B cell (primary cell): ENCODE measurements at regions not wholly inside any gene's neighbourhood (a gene's known extent, or its start where the extent isn't known, plus 50 kb on each side); places are given as distances from the start of the nearest gene placed in this dataset.

Experiments used
- ATAC-seq: fragments of 200-7000 bp; cut with Tn5 transposase; one replicate; pipeline ENCODE4 v1.10.0; 2021; ENCODE audit warnings: low read depth, mild to moderate bottlenecking, moderate number of reproducible peaks, moderate library complexity
- CTCF ChIA-PET: fragments of 350-600 bp; sonication (Branson Sonifier 250); formaldehyde crosslinking; loops from one replicate; lab custom pipeline; 2021; ENCODE audit warnings: antibody characterized with exemption, inconsistent platforms; lab: Charles Lee
- POLR2A ChIA-PET: fragments of 350-600 bp; sonication (Branson Sonifier 250); formaldehyde crosslinking; loops from one replicate; lab custom pipeline; 2021; ENCODE audit warnings: antibody characterized with exemption; lab: Charles Lee
- DNase-seq: peaks from one replicate; pipeline ENCODE4 v3.0.0; 2013
- H2AFZ ChIP-seq: 2 replicates; pipeline ENCODE4 v1.6.1; 2012; ENCODE audit warnings: mild to moderate bottlenecking, low read depth, low read length; ENCODE audit not compliant: insufficient read depth, poor library complexity, severe bottlenecking
- H3K27ac ChIP-seq, 2 donors: 1 replicate in 1 of 2; 2 replicates in 1 of 2; pipeline ENCODE4 v1.5.1; 2012 to 2013; ENCODE audit warnings: low read length in 2 of 2, mild to moderate bottlenecking in 2 of 2, moderate library complexity in 1 of 2
- H3K27me3 ChIP-seq, 4 experiments: fragments of 200-600 bp in 1 of 4; sonication (generic) in 1 of 4; replicated peaks in 1 of 4; 1 replicate in 2 of 4; 2 replicates in 2 of 4; pipeline versions ENCODE4 v1.6.1 to v1.7.0; 2013 to 2016; ENCODE audit warnings: low read length in 3 of 4, mild to moderate bottlenecking in 2 of 4, mixed read lengths in 1 of 4, moderate library complexity in 1 of 4; ENCODE audit not compliant: insufficient read depth in 4 of 4, control insufficient read depth in 3 of 4; ENCODE audit errors: control extremely low read depth in 1 of 4
- H3K36me3 ChIP-seq, 2 experiments: replicated peaks in 1 of 2; 1 replicate in 1 of 2; 2 replicates in 1 of 2; pipeline versions ENCODE4 v1.6.1 to v1.7.1; 2013; ENCODE audit warnings: low read length in 1 of 2; ENCODE audit not compliant: insufficient read depth in 2 of 2, control insufficient read depth in 1 of 2; ENCODE audit errors: control extremely low read depth in 1 of 2, extremely low read depth in 1 of 2
- H3K4me1 ChIP-seq, 2 donors: fragments of 200-600 bp in 1 of 2; sonication (generic) in 1 of 2; 1 replicate in 1 of 2; 2 replicates in 1 of 2; pipeline versions ENCODE4 v1.5.1 to v1.6.1; 2013 to 2017; ENCODE audit warnings: low read length in 2 of 2; ENCODE audit not compliant: control insufficient read depth in 2 of 2, insufficient read depth in 2 of 2
- H3K4me2 ChIP-seq: replicated peaks from 2 replicates; pipeline ENCODE3; 2012; ENCODE audit warnings: mild to moderate bottlenecking, low read depth, low read length; ENCODE audit not compliant: poor library complexity, severe bottlenecking
- H3K4me3 ChIP-seq, 5 experiments: fragments of 200-600 bp in 1 of 5; sonication (generic) in 1 of 5; 1 replicate in 3 of 5; 2 replicates in 2 of 5; pipeline versions ENCODE4 v1.5.1 to v1.7.0; 2011 to 2016; ENCODE audit warnings: low read length in 4 of 5, mild to moderate bottlenecking in 4 of 5, low read depth in 2 of 5, control low read depth in 1 of 5, moderate library complexity in 1 of 5; ENCODE audit not compliant: insufficient read depth in 1 of 5; ENCODE audit errors: control extremely low read depth in 1 of 5, extremely low read depth in 1 of 5
- H3K79me2 ChIP-seq: fragments of 200-600 bp; sonication (generic); one replicate; pipeline ENCODE4 v1.6.0; 2016; ENCODE audit warnings: low read length; ENCODE audit not compliant: control insufficient read depth, insufficient read depth
- H3K9ac ChIP-seq: fragments of 200-600 bp; sonication (generic); 2 replicates; pipeline ENCODE4 v1.6.1; 2017; ENCODE audit warnings: mild to moderate bottlenecking, low read length, moderate library complexity
- H3K9me3 ChIP-seq, 3 donors: one replicate each; pipeline versions ENCODE4 v1.6.1 to v1.7.1; 2013; ENCODE audit warnings: low read length in 2 of 3; ENCODE audit not compliant: control insufficient read depth in 2 of 3, insufficient read depth in 1 of 3; ENCODE audit errors: control extremely low read depth in 1 of 3
- H4K20me1 ChIP-seq: 2 replicates; pipeline ENCODE4 v1.6.0; 2012; ENCODE audit warnings: mild to moderate bottlenecking, low read length; ENCODE audit not compliant: insufficient read depth, control insufficient read depth, poor library complexity, severe bottlenecking
- H3K27ac Mint-ChIP-seq: one replicate; pipeline ENCODE4 v1.8.0; 2021; ENCODE audit warnings: mixed read lengths
- H3K27me3 Mint-ChIP-seq: one replicate; pipeline ENCODE4 v1.8.0; 2021; ENCODE audit warnings: mixed read lengths
- H3K4me1 Mint-ChIP-seq: one replicate; pipeline ENCODE4 v1.8.0; 2021; ENCODE audit warnings: mixed read lengths
- H3K4me3 Mint-ChIP-seq: one replicate; pipeline ENCODE4 v1.8.0; 2021; ENCODE audit warnings: mixed read lengths
- H3K9me3 Mint-ChIP-seq: one replicate; pipeline ENCODE4 v1.8.0; 2022; ENCODE audit warnings: mixed read lengths; ENCODE audit not compliant: insufficient read depth
- EZH2 ChIP-seq: IDR thresholded peaks from 2 replicates; pipeline ENCODE4 v1.6.1; 2012; ENCODE audit warnings: borderline replicate concordance, low read depth, mild to moderate bottlenecking, moderate library complexity, low read length; ENCODE audit not compliant: insufficient read depth, poor library complexity, severe bottlenecking
- WGBS: methylation state at CpG from one replicate; pipeline ENCODE4 v1.1.5; 2013; ENCODE audit warnings: missing lambda C conversion rate; ENCODE audit not compliant: insufficient coverage; 5-methylcytosine and 5-hydroxymethylcytosine counted together
- intact Hi-C: fragments of 100-400 bp; cut with micrococcal nuclease; formaldehyde crosslinking; loops from one replicate; pipeline ENCODE4 v1.10.0; 2022
- TF ChIP-seq, protein P1 (sequence below): fragments of 200-600 bp; IDR thresholded peaks from one replicate; pipeline ENCODE4 v1.8.0; 2022; ENCODE audit warnings: antibody characterized with exemption, mild to moderate bottlenecking

DNA sequence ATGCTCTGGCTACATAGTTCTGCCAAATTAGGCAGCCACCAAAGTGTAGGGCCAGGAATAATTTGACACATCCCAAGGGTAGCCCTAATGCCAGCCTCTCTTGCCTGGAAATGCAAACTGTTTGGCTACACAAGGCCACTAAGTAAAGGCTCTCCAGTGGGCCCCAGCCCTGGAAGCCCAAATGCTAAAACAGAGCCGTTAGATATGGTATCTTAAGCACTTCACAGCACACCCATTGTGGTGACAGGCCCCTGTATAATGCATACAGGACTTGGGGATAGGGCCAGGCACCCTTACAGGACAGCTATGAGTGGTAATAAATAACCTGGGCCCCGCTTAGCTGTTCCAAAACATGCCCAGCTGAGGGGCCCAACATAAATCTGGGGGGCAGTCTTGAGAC, 623.9 kb downstream of the BCOR start:
- intact Hi-C loops, result no loop called here

DNA sequence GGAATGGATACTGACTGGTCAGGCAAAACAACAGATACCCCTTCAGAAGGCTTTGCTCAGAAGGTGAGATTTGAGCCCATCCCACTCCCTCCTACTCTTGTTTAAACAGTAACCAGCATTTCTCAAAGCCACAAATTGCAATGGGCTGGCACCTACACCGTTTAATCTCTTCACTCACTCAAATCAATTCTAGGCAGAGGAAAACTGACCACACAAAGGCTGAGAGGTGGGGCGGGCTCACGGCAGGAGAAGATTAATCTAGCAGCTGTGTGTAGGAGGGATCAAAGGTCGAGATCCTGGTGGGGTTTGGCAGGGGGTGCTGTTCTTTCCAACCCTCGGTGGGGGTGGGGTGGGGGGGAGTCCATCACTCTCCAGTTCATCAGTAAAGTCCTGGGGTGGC, 622.4 kb downstream of the BCOR start:
- CTCF ChIA-PET, result no interaction called here
- Histone ChIP-seq H4K20me1 (no peaks in the 10 kb centered on the region), H3K27ac (no peak overlapping the region), H3K4me3 (no peak overlapping the region), H3K4me2 (no peak overlapping the region), H3K27me3 (peaks cover 0 to 2% (median 0%) of the 10 kb centered on the region in 4 experiments), H3K9ac (no peak overlapping the region), H3K36me3 (no peaks in the 10 kb centered on the region), H2AFZ (no peak overlapping the region), H3K79me2 (no peaks in the 10 kb centered on the region), H3K4me1 (peaks cover 8 to 11% of the 10 kb centered on the region in 2 donors), H3K9me3 (no peaks in the 10 kb centered on the region)
- H3K4me1 Mint-ChIP-seq, result peaks cover 5% of the 10 kb centered on the region
- H3K9me3 Mint-ChIP-seq, result no peaks in the 10 kb centered on the region
- intact Hi-C loops, result no loop called here
- POLR2A ChIA-PET, result no interaction called here
- ATAC-seq, result no peak
- no peak for DNase-seq
- TF ChIP-seq, protein P1, sequence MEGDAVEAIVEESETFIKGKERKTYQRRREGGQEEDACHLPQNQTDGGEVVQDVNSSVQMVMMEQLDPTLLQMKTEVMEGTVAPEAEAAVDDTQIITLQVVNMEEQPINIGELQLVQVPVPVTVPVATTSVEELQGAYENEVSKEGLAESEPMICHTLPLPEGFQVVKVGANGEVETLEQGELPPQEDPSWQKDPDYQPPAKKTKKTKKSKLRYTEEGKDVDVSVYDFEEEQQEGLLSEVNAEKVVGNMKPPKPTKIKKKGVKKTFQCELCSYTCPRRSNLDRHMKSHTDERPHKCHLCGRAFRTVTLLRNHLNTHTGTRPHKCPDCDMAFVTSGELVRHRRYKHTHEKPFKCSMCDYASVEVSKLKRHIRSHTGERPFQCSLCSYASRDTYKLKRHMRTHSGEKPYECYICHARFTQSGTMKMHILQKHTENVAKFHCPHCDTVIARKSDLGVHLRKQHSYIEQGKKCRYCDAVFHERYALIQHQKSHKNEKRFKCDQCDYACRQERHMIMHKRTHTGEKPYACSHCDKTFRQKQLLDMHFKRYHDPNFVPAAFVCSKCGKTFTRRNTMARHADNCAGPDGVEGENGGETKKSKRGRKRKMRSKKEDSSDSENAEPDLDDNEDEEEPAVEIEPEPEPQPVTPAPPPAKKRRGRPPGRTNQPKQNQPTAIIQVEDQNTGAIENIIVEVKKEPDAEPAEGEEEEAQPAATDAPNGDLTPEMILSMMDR, result no peak
- no peak for TF ChIP-seq EZH2
- no CpG with 5 or more reads among the region's 5 CpGs for WGBS
- no peak overlapping the region for H3K4me3 Mint-ChIP-seq
- H3K27ac Mint-ChIP-seq, result no peak overlapping the region
- no peaks in the 10 kb centered on the region for H3K27me3 Mint-ChIP-seq

More for the DNA sequence above, 623.9 kb downstream of the BCOR start:
- H3K4me3 ChIP-seq, result no peak overlapping the region
- H3K27ac Mint-ChIP-seq, result no peak overlapping the region
- no peaks in the 10 kb centered on the region for H3K36me3 ChIP-seq
- no peak overlapping the region for H3K9ac ChIP-seq
- DNase-seq (no peak), ATAC-seq (no peak)
- H3K4me1 Mint-ChIP-seq, result peaks cover 5% of the 10 kb centered on the region
- no peak overlapping the region for H3K4me3 Mint-ChIP-seq
- no peak overlapping the region for H2AFZ ChIP-seq
- H3K9me3 ChIP-seq, result no peaks in the 10 kb centered on the region
- TF ChIP-seq, protein P1, result no peak
- TF ChIP-seq EZH2, result no peak
- WGBS, result 100% methylated on average over 1 of the region's 2 CpGs
- H3K79me2 ChIP-seq, result no peaks in the 10 kb centered on the region
- no peak overlapping the region for H3K4me2 ChIP-seq
- peaks cover 0 to 2% (median 0%) of the 10 kb centered on the region in 4 experiments for H3K27me3 ChIP-seq
- POLR2A ChIA-PET, result no interaction called here
- no peaks in the 10 kb centered on the region for H3K27me3 Mint-ChIP-seq
- CTCF ChIA-PET, result no interaction called here
- H3K4me1 ChIP-seq, result peaks cover 8 to 11% of the 10 kb centered on the region in 2 donors
- H3K9me3 Mint-ChIP-seq, result no peaks in the 10 kb centered on the region
- H4K20me1 ChIP-seq, result no peaks in the 10 kb centered on the region
- no peak overlapping the region for H3K27ac ChIP-seq
